Activated CD8-positive, alpha-beta T cell treated with anti-CD3 and anti-CD28 coated beads for 36 hours (primary cell): ENCODE measurements at regions not wholly inside any gene's neighbourhood (a gene's known extent, or its start where the extent isn't known, plus 50 kb on each side); places are given as distances from the start of the nearest gene placed in this dataset.

Experiments used
- ATAC-seq: fragments of 200-7000 bp; cut with Tn5 transposase; one replicate; pipeline ENCODE4 v1.10.0; 2021; ENCODE audit warnings: mild to moderate bottlenecking, moderate library complexity
- CTCF ChIA-PET: fragments of 350-600 bp; sonication (Branson Sonifier 250); formaldehyde crosslinking; loops from one replicate; lab custom pipeline; 2021; ENCODE audit warnings: antibody characterized with exemption; lab: Charles Lee
- POLR2A ChIA-PET: fragments of 350-600 bp; sonication (Branson Sonifier 250); formaldehyde crosslinking; loops from one replicate; lab custom pipeline; 2021; ENCODE audit warnings: antibody characterized with exemption; lab: Charles Lee
- DNase-seq: peaks from one replicate; pipeline ENCODE4 v3.0.0-alpha.2; 2020
- H3K27ac Mint-ChIP-seq: one replicate; pipeline ENCODE4 v1.8.0; 2021; ENCODE audit warnings: mild to moderate bottlenecking, mixed read lengths
- H3K27me3 Mint-ChIP-seq: one replicate; pipeline ENCODE4 v1.8.0; 2021; ENCODE audit warnings: mixed read lengths
- H3K36me3 Mint-ChIP-seq: one replicate; pipeline ENCODE4 v1.8.0; 2021; ENCODE audit warnings: low read depth, mixed read lengths
- H3K4me1 Mint-ChIP-seq: one replicate; pipeline ENCODE4 v1.8.0; 2021; ENCODE audit warnings: low read depth, mixed read lengths
- H3K4me3 Mint-ChIP-seq: one replicate; pipeline ENCODE4 v1.8.0; 2021; ENCODE audit warnings: mild to moderate bottlenecking, moderate library complexity, mixed read lengths
- H3K9me3 Mint-ChIP-seq: one replicate; pipeline ENCODE4 v1.8.0; 2021; ENCODE audit warnings: mixed read lengths
- intact Hi-C: fragments of 100-400 bp; cut with micrococcal nuclease; formaldehyde crosslinking; loops from one replicate; pipeline ENCODE4 v1.10.0; 2022
- TF ChIP-seq, protein P1 (sequence below): fragments of 200-600 bp; IDR thresholded peaks from one replicate; pipeline ENCODE4 v1.8.0; 2022; ENCODE audit warnings: antibody characterized with exemption, mild to moderate bottlenecking

DNA sequence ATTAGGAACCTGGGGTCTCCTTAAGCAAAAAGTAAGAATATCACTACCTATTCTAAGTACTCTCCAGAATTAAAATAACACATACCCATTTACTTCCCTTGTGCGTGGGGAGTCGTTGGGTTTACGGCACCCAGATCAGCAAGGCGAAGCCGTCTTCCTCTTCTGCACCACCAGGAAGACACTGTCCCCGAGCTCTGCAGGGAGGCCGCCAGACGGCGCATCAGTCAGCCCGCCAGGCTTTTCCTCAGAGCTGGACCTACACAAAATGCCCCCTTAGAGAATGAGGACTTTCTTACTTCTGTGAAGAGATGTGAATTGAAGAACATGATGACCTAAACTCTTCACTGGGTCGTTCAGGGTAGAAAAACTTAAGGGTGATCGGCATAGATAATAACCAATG is 526.5 kb downstream of the GALR1 start:
- ATAC-seq (no peak), DNase-seq (no peak)
- no peaks in the 10 kb centered on the region for H3K36me3 Mint-ChIP-seq
- ChIA-PET CTCF (no interaction called here), POLR2A (no interaction called here)
- no peak overlapping the region for H3K27ac Mint-ChIP-seq
- H3K9me3 Mint-ChIP-seq, result no peaks in the 10 kb centered on the region
- no peaks in the 10 kb centered on the region for H3K4me1 Mint-ChIP-seq
- TF ChIP-seq, protein P1, sequence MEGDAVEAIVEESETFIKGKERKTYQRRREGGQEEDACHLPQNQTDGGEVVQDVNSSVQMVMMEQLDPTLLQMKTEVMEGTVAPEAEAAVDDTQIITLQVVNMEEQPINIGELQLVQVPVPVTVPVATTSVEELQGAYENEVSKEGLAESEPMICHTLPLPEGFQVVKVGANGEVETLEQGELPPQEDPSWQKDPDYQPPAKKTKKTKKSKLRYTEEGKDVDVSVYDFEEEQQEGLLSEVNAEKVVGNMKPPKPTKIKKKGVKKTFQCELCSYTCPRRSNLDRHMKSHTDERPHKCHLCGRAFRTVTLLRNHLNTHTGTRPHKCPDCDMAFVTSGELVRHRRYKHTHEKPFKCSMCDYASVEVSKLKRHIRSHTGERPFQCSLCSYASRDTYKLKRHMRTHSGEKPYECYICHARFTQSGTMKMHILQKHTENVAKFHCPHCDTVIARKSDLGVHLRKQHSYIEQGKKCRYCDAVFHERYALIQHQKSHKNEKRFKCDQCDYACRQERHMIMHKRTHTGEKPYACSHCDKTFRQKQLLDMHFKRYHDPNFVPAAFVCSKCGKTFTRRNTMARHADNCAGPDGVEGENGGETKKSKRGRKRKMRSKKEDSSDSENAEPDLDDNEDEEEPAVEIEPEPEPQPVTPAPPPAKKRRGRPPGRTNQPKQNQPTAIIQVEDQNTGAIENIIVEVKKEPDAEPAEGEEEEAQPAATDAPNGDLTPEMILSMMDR, result no peak
- intact Hi-C loops, result no loop called here
- no peak overlapping the region for H3K4me3 Mint-ChIP-seq
- H3K27me3 Mint-ChIP-seq, result no peaks in the 10 kb centered on the region

DNA sequence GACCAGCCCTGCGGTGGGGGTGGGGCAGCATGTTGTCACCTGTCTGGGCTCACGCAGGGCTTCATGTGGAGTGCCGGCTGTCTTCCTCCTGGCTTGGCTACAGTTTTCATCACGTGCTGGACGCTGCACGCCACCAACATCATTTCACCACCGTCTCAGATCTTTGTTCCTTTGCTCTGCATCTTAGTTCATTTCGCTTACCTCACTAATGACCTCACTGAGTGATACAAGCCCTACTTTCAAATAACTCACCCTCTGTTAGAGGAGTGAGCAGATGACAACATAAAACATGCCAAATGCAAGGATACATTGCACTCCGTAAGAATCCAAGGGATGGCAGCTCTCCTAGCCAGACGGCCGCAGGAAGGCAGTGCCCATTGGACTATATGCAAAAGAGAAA is 527.5 kb downstream of the GALR1 start:
- ChIA-PET POLR2A (no interaction called here), CTCF (no interaction called here)
- Mint-ChIP-seq H3K4me1 (no peaks in the 10 kb centered on the region), H3K27me3 (no peaks in the 10 kb centered on the region), H3K27ac (no peak overlapping the region), H3K4me3 (no peak overlapping the region), H3K9me3 (no peaks in the 10 kb centered on the region), H3K36me3 (no peaks in the 10 kb centered on the region)
- intact Hi-C loops, result no loop called here
- DNase-seq, result no peak
- TF ChIP-seq, protein P1, result no peak
- ATAC-seq, result no peak

DNA sequence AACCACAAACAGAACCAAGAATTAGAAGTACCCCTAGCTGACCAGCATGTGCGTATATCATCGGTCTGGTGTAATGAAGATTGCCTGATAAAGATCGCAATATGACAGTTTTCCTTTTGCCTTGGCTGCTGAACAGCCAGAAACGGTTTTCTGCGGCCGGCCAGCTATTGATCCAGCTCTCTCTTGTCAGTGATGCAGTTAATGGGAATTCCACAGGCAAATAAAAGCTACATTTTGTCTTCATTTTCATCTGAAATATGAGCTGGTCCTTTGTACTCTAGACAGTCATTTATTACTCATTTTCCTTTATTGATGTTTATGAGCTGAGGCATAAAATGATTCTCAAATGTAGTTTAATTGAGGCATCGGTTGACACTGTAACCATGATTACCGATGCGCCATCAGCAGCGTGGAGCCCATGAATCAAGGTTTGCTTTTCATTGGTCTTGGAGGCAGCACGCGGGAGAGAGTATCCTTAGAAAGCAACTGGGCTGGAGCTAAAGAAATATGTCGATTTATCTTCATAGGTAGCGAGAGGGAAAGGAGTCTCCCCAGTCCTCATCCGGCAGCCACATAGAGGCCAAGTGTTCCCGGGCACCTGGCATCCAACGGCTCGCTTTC is 535.2 kb downstream of the GALR1 start:
- H3K27me3 Mint-ChIP-seq, result no peaks in the 10 kb centered on the region
- no peaks in the 10 kb centered on the region for H3K4me1 Mint-ChIP-seq
- ChIA-PET POLR2A (no interaction called here), CTCF (no interaction called here)
- DNase-seq (no peak), ATAC-seq (no peak)
- intact Hi-C loops, result no loop called here
- no peaks in the 10 kb centered on the region for H3K9me3 Mint-ChIP-seq
- no peak overlapping the region for H3K4me3 Mint-ChIP-seq
- no peak overlapping the region for H3K27ac Mint-ChIP-seq
- H3K36me3 Mint-ChIP-seq, result no peaks in the 10 kb centered on the region
- TF ChIP-seq, protein P1, result no peak

- Mint-ChIP-seq H3K4me3 (no peak overlapping the region), H3K36me3 (no peaks in the 10 kb centered on the region), H3K9me3 (no peaks in the 10 kb centered on the region), H3K27me3 (no peaks in the 10 kb centered on the region), H3K27ac (no peak overlapping the region), H3K4me1 (no peaks in the 10 kb centered on the region)
- CTCF ChIA-PET, result no interaction called here
- POLR2A ChIA-PET, result no interaction called here
- intact Hi-C loops, result no loop called here
- no peak for ATAC-seq
- TF ChIP-seq, protein P1, result no peak
- DNase-seq, result no peak
Observed at GRCh38 chr18:77785415-77785975, 535.8 kb downstream of the GALR1 start.

- intact Hi-C loops, result no loop called here
- Mint-ChIP-seq H3K4me1 (no peaks in the 10 kb centered on the region), H3K27ac (no peak overlapping the region), H3K36me3 (no peaks in the 10 kb centered on the region), H3K9me3 (peaks cover 8% of the 10 kb centered on the region), H3K4me3 (no peak overlapping the region), H3K27me3 (no peaks in the 10 kb centered on the region)
- ChIA-PET POLR2A (no interaction called here), CTCF (no interaction called here)
- ATAC-seq (no peak), DNase-seq (no peak)
- TF ChIP-seq, protein P1, result no peak
Observed at GRCh38 chr18:77803024-77803423, 553.4 kb downstream of the GALR1 start.
